ENCODE measurements at regions not wholly inside any gene's neighbourhood (a gene's known extent, or its start where the extent isn't known, plus 50 kb on each side); places are given as distances from the start of the nearest gene placed in this dataset.

DNA sequence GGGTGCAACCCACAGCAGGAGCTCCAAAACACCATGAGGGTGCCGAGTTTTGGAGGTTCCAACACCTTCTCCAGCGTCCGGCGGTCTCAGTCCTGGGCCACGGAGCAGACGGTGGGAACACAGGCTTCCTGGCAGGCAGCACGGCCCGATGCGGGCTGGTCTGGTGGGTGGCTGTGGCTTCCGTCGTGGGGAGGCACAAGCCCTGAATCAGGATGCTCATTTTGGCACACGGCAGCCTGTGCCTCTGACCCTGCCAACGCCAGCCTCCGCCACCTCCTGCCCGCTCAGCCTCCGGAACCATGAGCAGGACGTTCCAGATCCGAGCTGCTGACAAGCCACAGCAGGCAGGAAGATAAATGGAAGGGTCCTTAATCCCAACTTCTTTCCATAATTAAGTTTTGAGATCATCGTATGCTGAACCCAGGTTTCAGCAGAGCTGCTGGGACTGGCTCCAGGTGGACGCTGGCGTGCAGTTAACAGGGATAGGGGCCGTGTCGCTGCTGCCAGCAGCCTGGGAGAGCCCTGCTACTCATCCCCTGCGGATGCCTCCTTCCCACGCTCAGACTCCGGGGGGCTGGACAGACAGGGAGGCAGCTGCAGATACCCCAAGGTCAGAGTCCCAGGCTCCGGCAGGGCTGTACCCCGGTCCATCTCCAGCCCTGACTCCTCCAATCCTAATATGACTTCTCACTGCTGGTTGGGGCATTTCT lies 136.6 kb downstream of the ENGASE start:
- no peaks in the 10 kb centered on the region for H3K79me2 ChIP-seq (ENCODE audit: insufficient read depth, low read length)
- no peaks in the 10 kb centered on the region for H3K4me1 ChIP-seq (ENCODE audit: insufficient read depth, low read length, poor library complexity, severe bottlenecking)
- no peaks in the 10 kb centered on the region for H3F3A ChIP-seq (ENCODE audit: low read depth)
- H3K4me3 ChIP-seq (ENCODE audit: low read length, poor library complexity, severe bottlenecking) = no peak overlapping the region
- no peak overlapping the region for H2AFZ ChIP-seq (ENCODE audit: low read length)
- no peaks in the 10 kb centered on the region for H3K9me2 ChIP-seq (replicated peaks; ENCODE audit: low read depth, low read length)
- no peak overlapping the region for H3K4me2 ChIP-seq (ENCODE audit: low read depth, low read length, poor library complexity, severe bottlenecking)
- no peaks in the 10 kb centered on the region for H3K9me3 ChIP-seq (ENCODE audit: insufficient read depth, low read depth, low read length)
- TF ChIP-seq, protein P1, sequence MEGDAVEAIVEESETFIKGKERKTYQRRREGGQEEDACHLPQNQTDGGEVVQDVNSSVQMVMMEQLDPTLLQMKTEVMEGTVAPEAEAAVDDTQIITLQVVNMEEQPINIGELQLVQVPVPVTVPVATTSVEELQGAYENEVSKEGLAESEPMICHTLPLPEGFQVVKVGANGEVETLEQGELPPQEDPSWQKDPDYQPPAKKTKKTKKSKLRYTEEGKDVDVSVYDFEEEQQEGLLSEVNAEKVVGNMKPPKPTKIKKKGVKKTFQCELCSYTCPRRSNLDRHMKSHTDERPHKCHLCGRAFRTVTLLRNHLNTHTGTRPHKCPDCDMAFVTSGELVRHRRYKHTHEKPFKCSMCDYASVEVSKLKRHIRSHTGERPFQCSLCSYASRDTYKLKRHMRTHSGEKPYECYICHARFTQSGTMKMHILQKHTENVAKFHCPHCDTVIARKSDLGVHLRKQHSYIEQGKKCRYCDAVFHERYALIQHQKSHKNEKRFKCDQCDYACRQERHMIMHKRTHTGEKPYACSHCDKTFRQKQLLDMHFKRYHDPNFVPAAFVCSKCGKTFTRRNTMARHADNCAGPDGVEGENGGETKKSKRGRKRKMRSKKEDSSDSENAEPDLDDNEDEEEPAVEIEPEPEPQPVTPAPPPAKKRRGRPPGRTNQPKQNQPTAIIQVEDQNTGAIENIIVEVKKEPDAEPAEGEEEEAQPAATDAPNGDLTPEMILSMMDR (conservative IDR thresholded peaks at IDR 0.05; ENCODE audit: low read length) = no peak
- no peak for TF ChIP-seq EZH2phosphoT487 (IDR thresholded peaks at IDR 0.05; ENCODE audit: borderline replicate concordance)
- H3K36me3 ChIP-seq (ENCODE audit: insufficient read depth, low read length) = no peaks in the 10 kb centered on the region
- no peak overlapping the region for H3K9ac ChIP-seq (ENCODE audit: low read depth, low read length, poor library complexity, severe bottlenecking)
- no peaks in the 10 kb centered on the region for H4K20me1 ChIP-seq (ENCODE audit: insufficient read depth, low read length, poor library complexity, severe bottlenecking)
- no peaks in the 10 kb centered on the region for H3K27me3 ChIP-seq (ENCODE audit: insufficient read depth, low read length, poor library complexity, severe bottlenecking)

DNA sequence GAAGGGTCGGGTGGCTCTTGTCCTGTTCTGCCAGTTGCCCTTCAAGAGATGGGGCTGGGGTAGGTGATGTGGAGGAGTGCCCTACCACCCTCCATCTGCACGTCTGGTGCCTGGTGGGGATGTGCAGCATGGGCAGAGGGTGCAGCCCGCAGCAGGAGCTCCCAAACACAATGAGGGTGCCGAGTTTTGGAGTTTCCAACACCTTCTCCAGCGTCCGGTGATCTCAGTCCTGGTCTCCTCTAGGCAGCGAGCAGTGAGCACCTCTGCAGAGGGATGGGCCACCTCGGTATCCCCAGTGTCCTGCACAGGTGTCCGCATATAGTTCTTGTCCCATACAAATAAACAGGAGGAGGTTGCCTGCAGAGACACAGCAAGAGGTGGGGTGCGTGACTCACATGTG lies 136.0 kb downstream of the ENGASE start:
- Histone ChIP-seq H3K4me3 (ENCODE audit: low read length, poor library complexity, severe bottlenecking) (no peak overlapping the region), H3K9ac (ENCODE audit: low read depth, low read length, poor library complexity, severe bottlenecking) (no peak overlapping the region), H3K79me2 (ENCODE audit: insufficient read depth, low read length) (no peaks in the 10 kb centered on the region), H3K9me3 (ENCODE audit: insufficient read depth, low read depth, low read length) (no peaks in the 10 kb centered on the region), H3K9me2 (replicated peaks; ENCODE audit: low read depth, low read length) (no peaks in the 10 kb centered on the region), H3K4me1 (ENCODE audit: insufficient read depth, low read length, poor library complexity, severe bottlenecking) (no peaks in the 10 kb centered on the region), H4K20me1 (ENCODE audit: insufficient read depth, low read length, poor library complexity, severe bottlenecking) (no peaks in the 10 kb centered on the region), H3K4me2 (ENCODE audit: low read depth, low read length, poor library complexity, severe bottlenecking) (no peak overlapping the region), H3F3A (ENCODE audit: low read depth) (no peaks in the 10 kb centered on the region), H3K27me3 (ENCODE audit: insufficient read depth, low read length, poor library complexity, severe bottlenecking) (no peaks in the 10 kb centered on the region), H2AFZ (ENCODE audit: low read length) (no peak overlapping the region), H3K36me3 (ENCODE audit: insufficient read depth, low read length) (no peaks in the 10 kb centered on the region)
- TF ChIP-seq, protein P1 (conservative IDR thresholded peaks at IDR 0.05; ENCODE audit: low read length) = no peak
- no peak for TF ChIP-seq EZH2phosphoT487 (IDR thresholded peaks at IDR 0.05; ENCODE audit: borderline replicate concordance)

DNA sequence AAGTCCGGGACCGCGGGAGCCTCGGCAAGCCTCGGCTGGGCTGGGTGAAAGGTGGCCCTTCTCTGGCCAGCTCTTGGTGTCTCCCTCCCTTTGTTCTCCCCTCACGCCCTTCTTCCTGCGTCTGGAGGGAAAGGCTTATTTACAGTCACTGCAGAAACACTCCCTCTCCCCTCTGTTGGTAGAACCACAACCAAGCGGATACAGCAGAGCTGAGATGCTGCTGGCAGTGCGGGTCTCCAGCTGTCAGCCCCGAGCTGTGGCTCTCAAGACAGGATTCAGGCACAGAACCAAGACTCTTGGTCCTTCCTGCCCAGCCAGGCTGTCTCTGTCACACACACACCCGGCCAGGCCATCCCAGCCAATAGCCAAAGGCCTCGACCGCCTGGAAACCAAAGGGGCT lies 133.3 kb downstream of the ENGASE start:
- no peak overlapping the region for H2AFZ ChIP-seq (ENCODE audit: low read length)
- H3K9ac ChIP-seq (ENCODE audit: low read depth, low read length, poor library complexity, severe bottlenecking) = no peak overlapping the region
- no peaks in the 10 kb centered on the region for H3K9me2 ChIP-seq (replicated peaks; ENCODE audit: low read depth, low read length)
- no peak overlapping the region for H3K4me2 ChIP-seq (ENCODE audit: low read depth, low read length, poor library complexity, severe bottlenecking)
- H3K9me3 ChIP-seq (ENCODE audit: insufficient read depth, low read depth, low read length) = no peaks in the 10 kb centered on the region
- no peak overlapping the region for H3K4me3 ChIP-seq (ENCODE audit: low read length, poor library complexity, severe bottlenecking)
- no peaks in the 10 kb centered on the region for H4K20me1 ChIP-seq (ENCODE audit: insufficient read depth, low read length, poor library complexity, severe bottlenecking)
- H3K79me2 ChIP-seq (ENCODE audit: insufficient read depth, low read length) = no peaks in the 10 kb centered on the region
- no peaks in the 10 kb centered on the region for H3K4me1 ChIP-seq (ENCODE audit: insufficient read depth, low read length, poor library complexity, severe bottlenecking)
- no peaks in the 10 kb centered on the region for H3K27me3 ChIP-seq (ENCODE audit: insufficient read depth, low read length, poor library complexity, severe bottlenecking)
- TF ChIP-seq EZH2phosphoT487 (IDR thresholded peaks at IDR 0.05; ENCODE audit: borderline replicate concordance) = no peak
- TF ChIP-seq, protein P1 (conservative IDR thresholded peaks at IDR 0.05; ENCODE audit: low read length) = no peak
- H3K36me3 ChIP-seq (ENCODE audit: insufficient read depth, low read length) = no peaks in the 10 kb centered on the region
- H3F3A ChIP-seq (ENCODE audit: low read depth) = no peaks in the 10 kb centered on the region
